Adrenal gland (tissue), 5 donors: ENCODE measurements at regions not wholly inside any gene's neighbourhood (a gene's known extent, or its start where the extent isn't known, plus 50 kb on each side); places are given as distances from the start of the nearest gene placed in this dataset.

Experiments used
- CTCF ChIP-seq, 6 experiments: fragments of 450-650 bp in 4 of 6; fragments of 200-600 bp in 2 of 6; sonication (generic) in 1 of 6; IDR thresholded peaks; 1 replicate in 5 of 6; 2 replicates in 1 of 6; pipeline versions ENCODE4 v1.5.1 to v1.8.0; 2016 to 2021; ENCODE audit warnings: antibody characterized with exemption in 6 of 6, mild to moderate bottlenecking in 2 of 6, moderate library complexity in 1 of 6
- POLR2A ChIP-seq, 2 donors: fragments of 450-650 bp; IDR thresholded peaks; one replicate each; pipeline ENCODE4 v1.6.1; 2017; ENCODE audit warnings: antibody characterized with exemption in 2 of 2, mild to moderate bottlenecking in 2 of 2, moderate library complexity in 1 of 2
- donor health status: DM: no; HTN: no; CAD: no.

DNA sequence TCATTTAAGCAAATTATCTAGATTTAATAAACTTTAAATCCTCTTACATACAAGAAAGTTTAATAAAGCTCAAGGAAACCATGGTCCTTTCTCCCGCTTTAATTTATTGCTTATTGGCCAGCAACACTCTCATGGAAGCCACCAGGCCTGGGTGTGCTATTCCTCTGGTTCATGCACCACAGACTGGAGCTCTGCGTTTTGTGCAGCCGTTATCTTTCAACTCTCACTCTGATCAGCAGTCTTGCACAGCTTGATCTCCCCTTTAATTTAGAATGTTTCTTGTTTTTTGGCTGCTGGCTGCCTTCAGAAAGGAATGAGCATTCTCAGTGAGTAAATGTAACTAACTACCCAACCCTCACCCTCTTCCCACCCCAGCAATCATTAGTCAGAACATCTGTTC lies 318.7 kb downstream of the MEIS1 start:
- no peak for TF ChIP-seq CTCF (IDR thresholded peaks at IDR 0.05)
- no peak for TF ChIP-seq POLR2A (IDR thresholded peaks at IDR 0.05)
